ENCODE measurements at regions not wholly inside any gene's neighbourhood (a gene's known extent, or its start where the extent isn't known, plus 50 kb on each side); places are given as distances from the start of the nearest gene placed in this dataset.

- peak; percentile 58 for DNase-seq
Observed at GRCh38 chr14:65187421-65188049, 85.2 kb upstream of the MAX start.

GRCh38 chr14:65190312-65190711, 88.0 kb upstream of the MAX start:
- no peak for DNase-seq

- DNase-seq: no peak
Observed at GRCh38 chr14:65191716-65192115, 89.4 kb upstream of the MAX start.

- no peak for DNase-seq
Observed at GRCh38 chr14:65192686-65193085, 90.4 kb upstream of the MAX start.

- no peak for DNase-seq
Observed at GRCh38 chr14:65193916-65194590, 91.7 kb upstream of the MAX start.

- DNase-seq: no peak
Observed at GRCh38 chr14:65195042-65195719, 92.9 kb upstream of the MAX start.

GRCh38 chr14:65198346-65198745, 96.0 kb upstream of the MAX start:
- DNase-seq: no peak

GRCh38 chr14:65200454-65200853, 98.1 kb upstream of the MAX start:
- no peak for DNase-seq

- DNase-seq: no peak
Observed at GRCh38 chr14:65203574-65203973, 101.3 kb upstream of the MAX start.

- DNase-seq: no peak
Observed at GRCh38 chr14:65204056-65204455, 101.7 kb upstream of the MAX start.

GRCh38 chr14:65206078-65206447, 103.7 kb upstream of the MAX start:
- DNase-seq: no peak

GRCh38 chr14:65206448-65207096, 104.3 kb upstream of the MAX start:
- no peak for DNase-seq

- no peak for DNase-seq
Observed at GRCh38 chr14:65208548-65208947, 106.2 kb upstream of the MAX start.

- DNase-seq: no peak
Observed at GRCh38 chr14:65210118-65210821, 108.0 kb upstream of the MAX start.

GRCh38 chr14:65210822-65211182, 108.5 kb upstream of the MAX start:
- no peak for DNase-seq

- no peak for DNase-seq
Observed at GRCh38 chr14:65211341-65211987, 109.1 kb upstream of the MAX start.

- DNase-seq: no peak
Observed at GRCh38 chr14:65213316-65213715, 111.0 kb upstream of the MAX start.

GRCh38 chr14:65214741-65215140, 112.4 kb upstream of the MAX start:
- no peak for DNase-seq

GRCh38 chr14:65219353-65219752, 117.0 kb upstream of the MAX start:
- no peak for DNase-seq

- peak; percentile 15 for DNase-seq
Observed at GRCh38 chr14:65222440-65222858, 120.1 kb upstream of the MAX start.

GRCh38 chr14:65223636-65224035, 121.3 kb upstream of the MAX start:
- DNase-seq: no peak

- DNase-seq: peak; percentile 93
Observed at GRCh38 chr14:65224799-65225198, 122.5 kb upstream of the MAX start.

Data from NCI-H2171 treated with DMSO at 0.1 percent for 48 hours (cell line).